ENCODE measurements at regions not wholly inside any gene's neighbourhood (a gene's known extent, or its start where the extent isn't known, plus 50 kb on each side); places are given as distances from the start of the nearest gene placed in this dataset.

GRCh38 chr11:92779746-92780145 is 189.7 kb upstream of the MTNR1B start:
- no peak overlapping the region for H3K4me3 ChIP-seq (ENCODE audit: low read length)

GRCh38 chr11:92781151-92781550 is 188.3 kb upstream of the MTNR1B start:
- Histone ChIP-seq H3F3A (ENCODE audit: insufficient read depth, low read length, poor library complexity, severe bottlenecking) (no peaks in the 10 kb centered on the region), H3K27ac (ENCODE audit: low read length) (no peak overlapping the region), H3K36me3 (ENCODE audit: insufficient read depth, low read length) (peaks cover 3% of the 10 kb centered on the region), H3K4me2 (ENCODE audit: low read length) (no peak overlapping the region), H3K9ac (ENCODE audit: low read length) (no peak overlapping the region), H3K79me2 (replicated peaks; ENCODE audit: insufficient read depth, low read length) (no peaks in the 10 kb centered on the region), H4K20me1 (ENCODE audit: insufficient read depth) (no peaks in the 10 kb centered on the region), H3K4me3 (ENCODE audit: low read length) (no peak overlapping the region), H3K27me3 (ENCODE audit: insufficient read depth, low read depth, low read length) (no peaks in the 10 kb centered on the region), H3K9me3 (ENCODE audit: low read length) (no peaks in the 10 kb centered on the region), H3K9me2 (ENCODE audit: insufficient read depth, low read length) (no peaks in the 10 kb centered on the region), H2AFZ (ENCODE audit: low read depth, low read length) (no peak overlapping the region)
- TF ChIP-seq EP300 (conservative IDR thresholded peaks at IDR 0.05; ENCODE audit: poor library complexity, severe bottlenecking) (no peak), SMC3 (conservative IDR thresholded peaks at IDR 0.05; ENCODE audit: poor library complexity) (no peak), TAF1 (IDR thresholded peaks at IDR 0.05; ENCODE audit: low read depth) (no peak), REST (IDR thresholded peaks at IDR 0.05; ENCODE audit: borderline replicate concordance) (no peak), CTCF (IDR thresholded peaks at IDR 0.05; ENCODE audit: poor library complexity, severe bottlenecking) (no peak), EZH2 (IDR thresholded peaks at IDR 0.05; ENCODE audit: borderline replicate concordance, insufficient read depth, low read length, poor library complexity, severe bottlenecking) (no peak), POLR2AphosphoS5 (IDR thresholded peaks at IDR 0.05) (no peak)

More at GRCh38 chr11:92779746-92780145, 189.7 kb upstream of the MTNR1B start:
- Histone ChIP-seq H3K79me2 (replicated peaks; ENCODE audit: insufficient read depth, low read length) (no peaks in the 10 kb centered on the region), H4K20me1 (ENCODE audit: insufficient read depth) (no peaks in the 10 kb centered on the region), H2AFZ (ENCODE audit: low read depth, low read length) (no peak overlapping the region), H3K36me3 (ENCODE audit: insufficient read depth, low read length) (peaks cover 3% of the 10 kb centered on the region), H3F3A (ENCODE audit: insufficient read depth, low read length, poor library complexity, severe bottlenecking) (no peaks in the 10 kb centered on the region), H3K27ac (ENCODE audit: low read length) (no peak overlapping the region), H3K27me3 (ENCODE audit: insufficient read depth, low read depth, low read length) (no peaks in the 10 kb centered on the region), H3K9me2 (ENCODE audit: insufficient read depth, low read length) (no peaks in the 10 kb centered on the region), H3K9me3 (ENCODE audit: low read length) (no peaks in the 10 kb centered on the region), H3K9ac (ENCODE audit: low read length) (no peak overlapping the region), H3K4me2 (ENCODE audit: low read length) (no peak overlapping the region)
- TF ChIP-seq SMC3 (conservative IDR thresholded peaks at IDR 0.05; ENCODE audit: poor library complexity) (no peak), TAF1 (IDR thresholded peaks at IDR 0.05; ENCODE audit: low read depth) (no peak), REST (IDR thresholded peaks at IDR 0.05; ENCODE audit: borderline replicate concordance) (no peak), MXI1 (conservative IDR thresholded peaks at IDR 0.05; ENCODE audit: poor library complexity, severe bottlenecking) (no peak), POLR2AphosphoS5 (IDR thresholded peaks at IDR 0.05) (no peak), EZH2 (IDR thresholded peaks at IDR 0.05; ENCODE audit: borderline replicate concordance, insufficient read depth, low read length, poor library complexity, severe bottlenecking) (no peak), RAD21 (conservative IDR thresholded peaks at IDR 0.05) (no peak), EP300 (conservative IDR thresholded peaks at IDR 0.05; ENCODE audit: poor library complexity, severe bottlenecking) (no peak), CTCF (IDR thresholded peaks at IDR 0.05; ENCODE audit: poor library complexity, severe bottlenecking) (no peak)

Data from neural cell (in vitro differentiated cells).